ENCODE measurements at regions not wholly inside any gene's neighbourhood (a gene's known extent, or its start where the extent isn't known, plus 50 kb on each side); places are given as distances from the start of the nearest gene placed in this dataset.

DNA sequence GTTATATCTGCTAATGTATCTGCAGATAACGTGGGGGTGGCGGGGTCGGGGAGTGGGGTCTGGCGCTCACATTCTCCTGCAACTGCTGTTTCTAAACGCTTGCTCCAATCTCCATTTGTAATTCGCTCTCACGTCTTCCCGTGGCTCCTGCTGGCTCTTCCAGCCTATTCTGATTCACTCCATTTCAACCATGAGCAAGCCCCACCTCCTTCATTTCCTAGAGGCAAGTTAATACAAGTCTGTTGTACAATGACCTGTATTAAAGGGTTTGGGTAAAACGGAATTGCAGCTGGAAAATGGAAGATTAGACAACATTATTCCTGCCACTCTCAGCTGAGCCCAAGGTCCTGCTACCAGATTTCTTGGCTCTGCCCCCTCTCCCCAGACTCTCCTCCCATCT is 132.3 kb downstream of the CSNK2A3 start:
- Histone ChIP-seq H3K27me3 (ENCODE audit: control insufficient read depth in 1 of 2, insufficient read depth in 2 of 2, low read length in 2 of 2) (no peaks in the 10 kb centered on the region), H3K4me1 (ENCODE audit: control insufficient read depth in 2 of 2, insufficient read depth in 2 of 2, low read length in 1 of 2) (peaks cover 4 to 16% of the 10 kb centered on the region in 2 donors), H3K36me3 (ENCODE audit: control insufficient read depth in 2 of 2, insufficient read depth in 2 of 2, low read length in 1 of 2) (no peaks in the 10 kb centered on the region), H3K4me3 (ENCODE audit: low read depth in 1 of 2, low read length in 2 of 2) (no peak overlapping the region), H3K27ac (ENCODE audit: low read depth in 2 of 2, low read length in 1 of 2) (no peak overlapping the region), H3K9me3 (ENCODE audit: control insufficient read depth in 2 of 2, insufficient read depth in 1 of 2, low read depth in 1 of 2, low read length in 1 of 2) (no peaks in the 10 kb centered on the region)
- WGBS, 2 donors = 62 to 72% methylated on average over 9 of the region's 9 CpGs

DNA sequence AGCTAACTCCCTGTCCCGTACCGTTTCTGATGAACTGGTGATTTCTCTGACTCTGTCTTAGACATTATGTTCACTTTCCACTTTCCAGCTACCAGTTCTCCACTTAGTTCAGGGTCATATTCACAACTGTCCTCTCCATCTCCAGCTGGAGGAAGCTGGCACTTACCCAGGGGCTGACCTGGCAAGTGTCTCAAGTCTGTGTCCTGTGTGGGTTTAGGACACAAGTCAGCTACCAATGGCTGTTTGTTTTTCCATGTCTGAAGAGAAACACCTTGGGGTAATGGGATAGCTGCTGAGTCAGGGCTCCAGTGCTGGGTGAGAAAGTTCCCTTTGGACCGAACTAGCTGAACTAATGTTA is 134.4 kb downstream of the CSNK2A3 start:
- Histone ChIP-seq H3K9me3 (ENCODE audit: control insufficient read depth in 2 of 2, insufficient read depth in 1 of 2, low read depth in 1 of 2, low read length in 1 of 2) (no peaks in the 10 kb centered on the region), H3K4me1 (ENCODE audit: control insufficient read depth in 2 of 2, insufficient read depth in 2 of 2, low read length in 1 of 2) (peaks cover 4 to 17% of the 10 kb centered on the region in 2 donors), H3K27ac (ENCODE audit: low read depth in 2 of 2, low read length in 1 of 2) (no peak overlapping the region), H3K4me3 (ENCODE audit: low read depth in 1 of 2, low read length in 2 of 2) (no peak overlapping the region), H3K36me3 (ENCODE audit: control insufficient read depth in 2 of 2, insufficient read depth in 2 of 2, low read length in 1 of 2) (no peaks in the 10 kb centered on the region), H3K27me3 (ENCODE audit: control insufficient read depth in 1 of 2, insufficient read depth in 2 of 2, low read length in 2 of 2) (no peaks in the 10 kb centered on the region)
- WGBS, 2 donors = 59 to 60% methylated on average over 3 of the region's 3 CpGs

DNA sequence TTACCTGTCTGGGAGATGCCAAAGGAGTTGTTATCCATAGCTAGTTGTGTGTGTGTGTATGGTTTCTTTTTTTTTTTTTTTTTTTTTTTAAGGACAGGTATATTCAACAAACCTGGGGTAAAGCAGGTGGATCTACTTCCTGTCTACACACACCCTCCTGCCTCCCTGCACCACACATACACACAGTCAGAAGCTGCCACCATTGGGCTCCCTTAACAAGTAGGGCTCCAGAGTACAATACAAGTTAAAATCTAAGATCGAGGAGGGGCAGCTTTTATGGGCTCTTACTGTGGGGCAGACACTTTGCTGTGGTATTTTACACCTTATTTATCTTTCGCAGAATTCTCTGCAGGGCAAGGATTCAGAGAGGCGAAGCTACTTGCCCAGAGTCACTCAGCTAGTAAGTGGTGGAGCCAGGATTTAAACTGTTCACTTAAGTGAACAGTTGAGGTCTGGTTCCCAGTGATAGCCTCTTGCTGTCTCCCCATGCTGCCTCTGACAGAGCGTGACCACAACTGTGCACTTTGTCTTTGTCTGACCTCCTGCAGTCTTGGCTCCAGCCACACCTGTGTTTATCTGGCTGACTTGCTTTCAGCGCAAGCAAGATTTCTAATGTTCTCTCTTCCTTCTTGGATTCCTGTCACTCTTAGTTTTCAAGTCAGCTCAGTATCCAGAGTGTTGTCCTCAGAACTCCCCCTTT is 135.0 kb downstream of the CSNK2A3 start:
- peaks cover 4 to 20% of the 10 kb centered on the region in 2 donors for H3K4me1 ChIP-seq (ENCODE audit: control insufficient read depth in 2 of 2, insufficient read depth in 2 of 2, low read length in 1 of 2)
- no peaks in the 10 kb centered on the region for H3K9me3 ChIP-seq (ENCODE audit: control insufficient read depth in 2 of 2, insufficient read depth in 1 of 2, low read depth in 1 of 2, low read length in 1 of 2)
- WGBS, 2 donors = 72 to 82% methylated on average over 5 of the region's 5 CpGs
- no peak overlapping the region for H3K27ac ChIP-seq (ENCODE audit: low read depth in 2 of 2, low read length in 1 of 2)
- H3K4me3 ChIP-seq (ENCODE audit: low read depth in 1 of 2, low read length in 2 of 2) = no peak overlapping the region
- H3K27me3 ChIP-seq (ENCODE audit: control insufficient read depth in 1 of 2, insufficient read depth in 2 of 2, low read length in 2 of 2) = no peaks in the 10 kb centered on the region
- no peaks in the 10 kb centered on the region for H3K36me3 ChIP-seq (ENCODE audit: control insufficient read depth in 2 of 2, insufficient read depth in 2 of 2, low read length in 1 of 2)

DNA sequence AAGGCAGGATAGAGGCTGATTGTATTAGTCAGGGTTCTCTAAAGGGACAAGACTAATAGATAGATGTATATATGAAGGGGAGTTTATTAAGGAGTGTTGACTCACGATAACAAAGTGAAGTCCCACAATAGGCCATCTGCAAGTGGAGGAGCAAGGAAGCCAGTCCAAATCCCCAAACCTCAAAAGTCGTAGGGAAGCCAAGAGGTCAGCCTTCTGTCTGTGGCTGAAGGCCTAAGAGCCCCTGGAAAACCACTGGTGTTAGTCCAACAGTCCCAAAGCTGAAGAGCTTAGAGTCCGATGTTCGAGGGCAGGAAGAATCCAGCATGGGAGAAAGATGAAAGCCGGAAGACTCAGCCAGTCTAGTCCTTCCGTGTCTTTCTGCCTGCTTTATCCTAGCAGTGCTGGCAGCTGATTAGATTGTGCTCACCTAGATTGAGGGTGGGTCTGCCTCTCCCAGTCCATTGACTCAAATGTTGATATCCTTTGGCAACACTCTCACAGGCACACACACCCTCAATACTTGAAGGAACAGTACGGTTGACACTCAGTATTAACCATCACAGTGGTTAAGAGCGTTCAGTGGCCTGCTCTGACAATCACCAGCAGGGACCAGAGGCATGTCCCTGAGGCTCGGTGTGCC is 135.6 kb downstream of the CSNK2A3 start:
- 89 to 90% methylated on average over 9 of the region's 9 CpGs for WGBS, 2 donors
- H3K27me3 ChIP-seq (ENCODE audit: control insufficient read depth in 1 of 2, insufficient read depth in 2 of 2, low read length in 2 of 2) = no peaks in the 10 kb centered on the region
- H3K9me3 ChIP-seq (ENCODE audit: control insufficient read depth in 2 of 2, insufficient read depth in 1 of 2, low read depth in 1 of 2, low read length in 1 of 2) = no peaks in the 10 kb centered on the region
- no peak overlapping the region for H3K27ac ChIP-seq (ENCODE audit: low read depth in 2 of 2, low read length in 1 of 2)
- H3K36me3 ChIP-seq (ENCODE audit: control insufficient read depth in 2 of 2, insufficient read depth in 2 of 2, low read length in 1 of 2) = no peaks in the 10 kb centered on the region
- no peak overlapping the region for H3K4me3 ChIP-seq (ENCODE audit: low read depth in 1 of 2, low read length in 2 of 2)
- H3K4me1 ChIP-seq (ENCODE audit: control insufficient read depth in 2 of 2, insufficient read depth in 2 of 2, low read length in 1 of 2) = peaks cover 4 to 20% of the 10 kb centered on the region in 2 donors

DNA sequence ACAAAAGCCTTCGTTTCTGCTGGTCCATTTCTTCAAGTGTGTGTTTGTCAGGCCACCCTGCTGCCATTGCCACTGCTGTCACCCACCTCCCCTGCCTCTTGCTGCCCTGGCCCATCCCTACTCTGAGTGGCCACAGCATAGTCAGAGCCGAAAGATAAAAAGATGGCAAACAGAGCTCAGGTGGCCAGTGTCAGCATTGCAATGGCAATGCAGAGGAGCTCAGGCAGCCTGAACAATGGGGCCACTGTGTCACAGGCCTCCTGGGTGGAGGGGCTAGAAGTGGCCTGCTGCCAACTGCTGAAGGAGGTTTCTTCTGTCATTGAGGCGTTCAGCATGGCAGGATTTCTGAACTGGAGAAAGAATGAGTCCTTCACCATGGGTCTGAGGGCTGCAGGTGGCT is 137.1 kb downstream of the CSNK2A3 start:
- Histone ChIP-seq H3K27me3 (ENCODE audit: control insufficient read depth in 1 of 2, insufficient read depth in 2 of 2, low read length in 2 of 2) (no peaks in the 10 kb centered on the region), H3K36me3 (ENCODE audit: control insufficient read depth in 2 of 2, insufficient read depth in 2 of 2, low read length in 1 of 2) (no peaks in the 10 kb centered on the region), H3K4me1 (ENCODE audit: control insufficient read depth in 2 of 2, insufficient read depth in 2 of 2, low read length in 1 of 2) (peaks cover 4 to 20% of the 10 kb centered on the region in 2 donors), H3K4me3 (ENCODE audit: low read depth in 1 of 2, low read length in 2 of 2) (no peak overlapping the region), H3K27ac (ENCODE audit: low read depth in 2 of 2, low read length in 1 of 2) (no peak overlapping the region), H3K9me3 (ENCODE audit: control insufficient read depth in 2 of 2, insufficient read depth in 1 of 2, low read depth in 1 of 2, low read length in 1 of 2) (no peaks in the 10 kb centered on the region)
- 74 to 91% methylated on average over 3 of the region's 3 CpGs for WGBS, 2 donors

DNA sequence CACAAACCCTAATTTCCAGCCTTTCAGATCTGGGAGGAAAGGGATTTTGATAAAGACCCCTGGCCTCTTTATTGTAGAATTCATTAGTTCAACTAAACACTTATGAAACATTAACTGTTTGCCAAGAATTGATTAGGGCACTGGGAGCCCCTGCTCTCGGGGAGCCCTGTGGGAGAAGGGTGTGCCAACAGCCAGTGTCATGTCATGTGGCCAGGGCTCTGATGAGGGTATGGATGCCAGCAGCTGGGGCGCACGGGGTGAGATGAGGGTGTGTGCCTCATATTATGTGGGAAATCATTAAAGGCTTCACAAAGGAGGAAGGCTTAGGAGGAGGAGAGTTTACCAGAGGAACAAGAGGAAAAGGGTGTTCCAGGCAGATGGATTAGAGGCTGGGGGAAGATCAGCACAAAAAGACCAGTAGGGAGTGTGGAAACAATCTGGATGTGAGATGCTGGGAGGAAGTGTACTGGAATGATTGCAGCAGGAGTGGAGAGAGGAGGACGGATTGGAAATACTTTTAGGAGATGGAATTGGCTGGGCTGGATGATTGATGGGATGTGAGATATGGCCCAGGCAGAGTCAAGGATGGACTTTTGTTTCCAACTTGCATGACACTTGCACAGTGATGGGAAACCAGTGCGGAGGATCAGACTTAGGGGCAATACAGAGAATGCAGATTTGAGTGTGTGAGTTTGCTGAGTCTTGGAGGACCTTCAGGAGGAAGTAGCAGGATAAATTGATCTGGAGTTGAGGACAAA is 137.8 kb downstream of the CSNK2A3 start:
- WGBS, 2 donors = 63 to 65% methylated on average over 5 of the region's 5 CpGs
- no peaks in the 10 kb centered on the region for H3K9me3 ChIP-seq (ENCODE audit: control insufficient read depth in 2 of 2, insufficient read depth in 1 of 2, low read depth in 1 of 2, low read length in 1 of 2)
- H3K27me3 ChIP-seq (ENCODE audit: control insufficient read depth in 1 of 2, insufficient read depth in 2 of 2, low read length in 2 of 2) = no peaks in the 10 kb centered on the region
- no peaks in the 10 kb centered on the region for H3K36me3 ChIP-seq (ENCODE audit: control insufficient read depth in 2 of 2, insufficient read depth in 2 of 2, low read length in 1 of 2)
- H3K4me1 ChIP-seq (ENCODE audit: control insufficient read depth in 2 of 2, insufficient read depth in 2 of 2, low read length in 1 of 2) = peaks cover 4 to 20% of the 10 kb centered on the region in 2 donors
- H3K27ac ChIP-seq (ENCODE audit: low read depth in 2 of 2, low read length in 1 of 2) = no peak overlapping the region
- no peak overlapping the region for H3K4me3 ChIP-seq (ENCODE audit: low read depth in 1 of 2, low read length in 2 of 2)

DNA sequence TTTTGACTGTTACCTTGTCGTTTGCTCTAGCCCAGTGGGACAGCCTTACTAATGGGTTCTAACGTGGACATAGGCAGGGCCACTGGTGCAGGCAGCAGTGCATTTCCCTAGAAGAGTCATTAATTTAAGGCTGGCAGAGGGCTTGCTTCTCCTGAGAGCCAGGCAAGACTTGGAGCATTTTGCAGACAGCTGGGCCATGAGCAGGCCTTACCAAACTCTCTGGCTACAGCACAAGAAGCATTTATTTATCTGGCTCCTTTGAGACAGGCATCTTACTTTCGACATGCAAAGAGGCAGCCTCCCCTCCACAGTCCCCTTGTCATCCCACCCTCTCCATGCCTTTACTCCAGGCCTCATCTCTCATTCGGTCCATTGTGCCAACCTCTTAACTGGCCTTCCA is 139.9 kb downstream of the CSNK2A3 start:
- Histone ChIP-seq H3K27ac (ENCODE audit: low read depth in 2 of 2, low read length in 1 of 2) (no peak overlapping the region), H3K36me3 (ENCODE audit: control insufficient read depth in 2 of 2, insufficient read depth in 2 of 2, low read length in 1 of 2) (no peaks in the 10 kb centered on the region), H3K4me1 (ENCODE audit: control insufficient read depth in 2 of 2, insufficient read depth in 2 of 2, low read length in 1 of 2) (peaks cover 0 to 14% of the 10 kb centered on the region in 2 donors), H3K4me3 (ENCODE audit: low read depth in 1 of 2, low read length in 2 of 2) (no peak overlapping the region), H3K9me3 (ENCODE audit: control insufficient read depth in 2 of 2, insufficient read depth in 1 of 2, low read depth in 1 of 2, low read length in 1 of 2) (no peaks in the 10 kb centered on the region), H3K27me3 (ENCODE audit: control insufficient read depth in 1 of 2, insufficient read depth in 2 of 2, low read length in 2 of 2) (no peaks in the 10 kb centered on the region)
- WGBS, 2 donors = 66 to 83% methylated on average over 4 of the region's 4 CpGs

DNA sequence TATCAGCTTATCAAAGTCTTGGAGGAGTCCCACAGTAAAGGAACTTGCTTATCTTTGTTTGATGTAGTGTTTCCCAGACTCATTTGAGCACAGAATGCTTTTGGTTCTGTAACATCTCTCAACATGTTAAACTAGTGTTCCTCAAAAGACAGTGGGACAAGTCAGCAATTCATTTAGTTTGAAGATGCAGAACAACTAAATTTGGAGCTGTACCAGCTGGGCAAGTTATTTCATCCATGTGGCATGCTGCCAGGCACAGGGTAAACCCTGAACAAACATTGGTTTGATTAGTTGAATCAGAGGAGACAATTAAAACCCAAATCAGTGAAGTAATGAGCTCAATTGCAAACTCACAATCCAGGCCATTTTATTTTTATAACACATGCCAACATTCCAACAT is 141.2 kb downstream of the CSNK2A3 start:
- Histone ChIP-seq H3K4me1 (ENCODE audit: control insufficient read depth in 2 of 2, insufficient read depth in 2 of 2, low read length in 1 of 2) (peaks cover 0 to 9% of the 10 kb centered on the region in 2 donors), H3K9me3 (ENCODE audit: control insufficient read depth in 2 of 2, insufficient read depth in 1 of 2, low read depth in 1 of 2, low read length in 1 of 2) (no peaks in the 10 kb centered on the region), H3K27me3 (ENCODE audit: control insufficient read depth in 1 of 2, insufficient read depth in 2 of 2, low read length in 2 of 2) (no peaks in the 10 kb centered on the region), H3K4me3 (ENCODE audit: low read depth in 1 of 2, low read length in 2 of 2) (no peak overlapping the region), H3K27ac (ENCODE audit: low read depth in 2 of 2, low read length in 1 of 2) (no peak overlapping the region), H3K36me3 (ENCODE audit: control insufficient read depth in 2 of 2, insufficient read depth in 2 of 2, low read length in 1 of 2) (no peaks in the 10 kb centered on the region)

DNA sequence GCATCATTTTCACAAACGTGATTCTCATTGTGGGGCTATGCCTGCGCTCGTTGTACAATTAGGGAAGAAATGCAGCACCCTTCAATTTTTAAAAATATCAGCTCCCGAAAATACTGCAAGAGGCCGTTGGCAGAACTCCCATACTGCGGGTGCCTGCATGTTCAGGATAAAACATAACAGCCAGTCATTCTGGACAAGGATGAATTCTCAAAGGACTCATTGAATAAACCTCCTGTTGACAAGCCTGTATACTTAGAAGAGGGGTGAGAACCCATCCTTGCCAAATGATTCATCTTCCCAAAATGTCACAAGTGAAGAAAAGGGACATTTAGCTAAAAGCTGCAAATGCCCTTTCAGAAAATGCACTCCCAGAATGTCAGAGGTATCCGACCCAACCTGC is 141.9 kb downstream of the CSNK2A3 start:
- Histone ChIP-seq H3K4me1 (ENCODE audit: control insufficient read depth in 2 of 2, insufficient read depth in 2 of 2, low read length in 1 of 2) (peaks cover 0 to 7% of the 10 kb centered on the region in 2 donors), H3K27me3 (ENCODE audit: control insufficient read depth in 1 of 2, insufficient read depth in 2 of 2, low read length in 2 of 2) (no peaks in the 10 kb centered on the region), H3K36me3 (ENCODE audit: control insufficient read depth in 2 of 2, insufficient read depth in 2 of 2, low read length in 1 of 2) (no peaks in the 10 kb centered on the region), H3K4me3 (ENCODE audit: low read depth in 1 of 2, low read length in 2 of 2) (no peak overlapping the region), H3K27ac (ENCODE audit: low read depth in 2 of 2, low read length in 1 of 2) (no peak overlapping the region), H3K9me3 (ENCODE audit: control insufficient read depth in 2 of 2, insufficient read depth in 1 of 2, low read depth in 1 of 2, low read length in 1 of 2) (no peaks in the 10 kb centered on the region)
- 23 to 47% methylated on average over 7 of the region's 7 CpGs for WGBS, 2 donors
